ENCODE measurements at regions not wholly inside any gene's neighbourhood (a gene's known extent, or its start where the extent isn't known, plus 50 kb on each side); places are given as distances from the start of the nearest gene placed in this dataset.

DNA sequence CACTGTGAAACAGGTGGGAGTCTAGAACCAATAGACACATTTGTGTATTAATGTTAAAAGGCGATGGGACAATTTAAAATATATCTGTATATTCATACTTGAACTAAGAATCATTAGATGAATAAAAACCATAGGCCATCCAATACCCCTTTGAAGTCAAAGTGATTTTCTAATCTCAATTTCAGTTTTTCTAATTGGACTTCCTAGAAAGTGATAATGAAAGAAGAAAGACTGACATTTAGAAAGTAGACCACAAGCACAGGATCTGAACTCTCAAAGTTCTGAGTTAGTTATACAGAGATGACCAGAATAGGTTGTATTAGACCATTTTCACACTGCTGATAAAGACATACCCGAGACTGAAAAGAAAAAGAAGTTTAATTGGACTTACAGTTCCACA is 412.8 kb upstream of the PIK3R1 start:
- Histone ChIP-seq H2AFZ (ENCODE audit: low read length) (no peak overlapping the region), H3T11ph (ENCODE audit: low read length) (no peak overlapping the region), H3K4me1 (ENCODE audit: insufficient read depth, low read length) (peaks cover 4% of the 10 kb centered on the region; the same call in 1 of the 2 replicates), H3K14ac (ENCODE audit: insufficient read depth, low read length) (no peak overlapping the region), H2BK15ac (ENCODE audit: low read depth, low read length) (no peak overlapping the region), H3K4ac (ENCODE audit: low read depth, low read length) (no peak overlapping the region), H4K8ac (replicated peaks; ENCODE audit: insufficient read length, low read depth, low read length) (no peak overlapping the region), H2BK120ac (ENCODE audit: low read depth, low read length, poor library complexity, severe bottlenecking) (no peak overlapping the region), H3K79me2 (ENCODE audit: insufficient read depth, low read length) (no peaks in the 10 kb centered on the region), H2BK12ac (ENCODE audit: insufficient read length, low read depth, low read length) (no peak overlapping the region), H3K56ac (ENCODE audit: insufficient read length, low read depth, low read length) (no peak overlapping the region), H4K91ac (ENCODE audit: insufficient read length, low read depth, low read length) (no peak overlapping the region), H3K4me2 (ENCODE audit: insufficient read depth, insufficient read length, low read length) (no peak overlapping the region), H3K23ac (ENCODE audit: insufficient read length, low read depth, low read length) (no peak overlapping the region), H3K23me2 (ENCODE audit: insufficient read length, low read depth, low read length, poor library complexity, severe bottlenecking) (no peaks in the 10 kb centered on the region), H2AK5ac (ENCODE audit: insufficient read length, low read length) (no peak overlapping the region), H3K27ac (ENCODE audit: insufficient read length, low read depth, low read length) (no peak overlapping the region), H3K9me3 (ENCODE audit: control insufficient read depth, low read depth, low read length) (no peaks in the 10 kb centered on the region), H4K5ac (ENCODE audit: insufficient read length, low read depth, low read length) (no peak overlapping the region), H2BK5ac (ENCODE audit: insufficient read length, low read length) (no peak overlapping the region), H2BK20ac (ENCODE audit: low read depth, low read length, poor library complexity, severe bottlenecking) (no peak overlapping the region), H3K9ac (ENCODE audit: extremely low read depth, insufficient read length, low read length) (no peak overlapping the region), H3K18ac (ENCODE audit: insufficient read length, low read depth, low read length) (no peak overlapping the region), H4K20me1 (ENCODE audit: control insufficient read depth, insufficient read depth, insufficient read length) (no peaks in the 10 kb centered on the region), H3K79me1 (ENCODE audit: insufficient read depth, low read depth, low read length, poor library complexity, severe bottlenecking) (no peaks in the 10 kb centered on the region), H3K27me3 (ENCODE audit: insufficient read depth, low read length) (no peaks in the 10 kb centered on the region)
- WGBS (ENCODE audit: extremely low coverage, insufficient read length, low lambda C conversion rate), result no CpG with 5 or more reads among the region's 2 CpGs
- TF ChIP-seq, protein P1, sequence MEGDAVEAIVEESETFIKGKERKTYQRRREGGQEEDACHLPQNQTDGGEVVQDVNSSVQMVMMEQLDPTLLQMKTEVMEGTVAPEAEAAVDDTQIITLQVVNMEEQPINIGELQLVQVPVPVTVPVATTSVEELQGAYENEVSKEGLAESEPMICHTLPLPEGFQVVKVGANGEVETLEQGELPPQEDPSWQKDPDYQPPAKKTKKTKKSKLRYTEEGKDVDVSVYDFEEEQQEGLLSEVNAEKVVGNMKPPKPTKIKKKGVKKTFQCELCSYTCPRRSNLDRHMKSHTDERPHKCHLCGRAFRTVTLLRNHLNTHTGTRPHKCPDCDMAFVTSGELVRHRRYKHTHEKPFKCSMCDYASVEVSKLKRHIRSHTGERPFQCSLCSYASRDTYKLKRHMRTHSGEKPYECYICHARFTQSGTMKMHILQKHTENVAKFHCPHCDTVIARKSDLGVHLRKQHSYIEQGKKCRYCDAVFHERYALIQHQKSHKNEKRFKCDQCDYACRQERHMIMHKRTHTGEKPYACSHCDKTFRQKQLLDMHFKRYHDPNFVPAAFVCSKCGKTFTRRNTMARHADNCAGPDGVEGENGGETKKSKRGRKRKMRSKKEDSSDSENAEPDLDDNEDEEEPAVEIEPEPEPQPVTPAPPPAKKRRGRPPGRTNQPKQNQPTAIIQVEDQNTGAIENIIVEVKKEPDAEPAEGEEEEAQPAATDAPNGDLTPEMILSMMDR (conservative IDR thresholded peaks at IDR 0.05), result no peak
- peaks cover 20 to 21% of the 10 kb centered on the region in 2 experiments for H3K9me3 Mint-ChIP-seq
- H3K36me3 Mint-ChIP-seq (ENCODE audit: insufficient read depth in 1 of 3, low read depth in 3 of 3), result peaks cover 20 to 46% (median 32%) of the 10 kb centered on the region in 3 experiments
- DNase-seq, result no peak
- H3K27ac Mint-ChIP-seq, result no peak overlapping the region; a peak in 1 of 7 replicates
- H3K27me3 Mint-ChIP-seq (ENCODE audit: low read depth), result no peaks in the 10 kb centered on the region
- peaks cover 23 to 29% of the 10 kb centered on the region in 2 experiments for H3K4me1 Mint-ChIP-seq
- H3K4me3 Mint-ChIP-seq, result no peak overlapping the region
